ENCODE measurements at regions not wholly inside any gene's neighbourhood (a gene's known extent, or its start where the extent isn't known, plus 50 kb on each side); places are given as distances from the start of the nearest gene placed in this dataset.

DNA sequence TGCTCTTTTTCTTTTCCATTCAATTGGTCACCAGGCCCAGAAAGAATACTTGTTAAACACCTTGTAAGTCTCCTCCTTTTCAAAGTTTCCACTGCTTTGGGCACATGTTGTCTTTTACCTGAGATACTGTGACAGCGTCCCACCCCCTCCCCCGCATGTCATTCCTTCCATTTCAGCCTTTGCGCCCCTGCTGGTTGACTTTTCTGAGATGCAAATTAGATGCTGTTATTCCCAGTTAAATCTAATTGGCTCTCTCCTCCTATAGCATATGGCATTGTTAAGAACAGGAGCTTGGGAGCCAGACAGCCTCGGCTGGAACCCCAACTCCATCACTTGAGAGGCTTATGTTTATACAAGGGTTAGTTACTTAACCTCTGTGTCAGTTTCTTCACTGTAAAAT is 80.3 kb upstream of the GAREM1 start:
- ChIA-PET RAD21 (ENCODE audit: low non-redundant PET in 1 of 2, low total read pairs in 2 of 2, uncharacterized antibody in 2 of 2, unreplicated experiment in 2 of 2) (interaction anchor here (0.7 to 3.1 kb wide), 3 partner anchors 279 to 395 kb away, joined by 3 to 13 read pairs (median 6); no protein-coding TSS in a partner anchor), CTCF (interaction anchor here (0.9 to 7.0 kb wide), 10 partner anchors 10 to 411 kb away, joined by 3 to 87 read pairs (median 8); partner anchors contain the start of gene GAREM1), POLR2A (interaction anchor here (0.6 to 0.7 kb wide), 2 partner anchors 36 to 40 kb away, joined by 3 read pairs; no protein-coding TSS in a partner anchor)
- no peak overlapping the region for H3K9ac ChIP-seq (ENCODE audit: low read length)
- H3K36me3 ChIP-seq (ENCODE audit: control insufficient read depth in 1 of 2, insufficient read depth in 2 of 2, low read length in 2 of 2), result no peaks in the 10 kb centered on the region
- no peak overlapping the region for H3K27ac ChIP-seq (ENCODE audit: low read depth, low read length)
- H3K79me2 ChIP-seq (ENCODE audit: insufficient read depth, low read length), result no peaks in the 10 kb centered on the region
- peak overlapping the region; percentile 64 for H2AFZ ChIP-seq (ENCODE audit: low read depth, low read length, poor library complexity, severe bottlenecking)
- DNase-seq (ENCODE audit: low read depth, low spot score) (peak; percentile 23), ATAC-seq (peak; percentile 62)
- H3K9me2 ChIP-seq (ENCODE audit: insufficient read depth), result no peaks in the 10 kb centered on the region
- no peak overlapping the region for H3K4me3 ChIP-seq (replicated peaks in 1 of 2; ENCODE audit: low read depth in 1 of 2, low read length in 2 of 2)
- H3K9me3 ChIP-seq (ENCODE audit: control insufficient read depth in 1 of 2, insufficient read depth in 1 of 2, low read depth in 1 of 2, low read length in 2 of 2), result no peaks in the 10 kb centered on the region
- H3K27me3 ChIP-seq (ENCODE audit: insufficient read depth, low read length), result no peaks in the 10 kb centered on the region
- TF ChIP-seq CBX3 (IDR thresholded peaks at IDR 0.05; ENCODE audit: low read depth) (no peak), CTCF (IDR thresholded peaks at IDR 0.05 in 2 of 3, conservative IDR thresholded peaks at IDR 0.05 in 1 of 3; ENCODE audit: borderline replicate concordance in 1 of 3, insufficient read depth in 1 of 3, low read depth in 2 of 3, low read length in 2 of 3) (peak; percentile 18 to 55 (median 52); a peak in 4 of 6 replicates), ATF3 (IDR thresholded peaks at IDR 0.05) (no peak), ZNF274 (IDR thresholded peaks at IDR 0.05; ENCODE audit: low read depth, low read length) (no peak), RAD21 (IDR thresholded peaks at IDR 0.05; ENCODE audit: low read depth) (no peak), REST (IDR thresholded peaks at IDR 0.05; ENCODE audit: low read depth) (no peak), EGR1 (IDR thresholded peaks at IDR 0.05; ENCODE audit: low read depth) (0 out of 2 replicates have a peak, but pooled peaks have one; percentile 46), FOSL1 (IDR thresholded peaks at IDR 0.05; ENCODE audit: low read depth) (no peak), YY1 (IDR thresholded peaks at IDR 0.05; ENCODE audit: extremely low read depth, insufficient replicate concordance, low read depth, low read length) (no peak)
- BruUV-seq (replicated peaks), result no TSS peak
- no peak overlapping the region; the same call in 1 of the 2 replicates for H3K4me2 ChIP-seq (ENCODE audit: low read length)
- H4K20me1 ChIP-seq (ENCODE audit: insufficient read depth), result no peaks in the 10 kb centered on the region
- intact Hi-C loops (cut with micrococcal nuclease), result loop anchor here (5.0 to 10.0 kb wide), 2 partner anchors 994 to 1586 kb away; no protein-coding TSS in a partner anchor
- H3K4me1 ChIP-seq (ENCODE audit: control insufficient read depth in 1 of 2, insufficient read depth in 2 of 2, low read length in 2 of 2), result peaks cover 0 to 5% of the 10 kb centered on the region in 2 experiments; a peak in 1 of 4 replicates
